GM12874 (cell line): ENCODE measurements at regions not wholly inside any gene's neighbourhood (a gene's known extent, or its start where the extent isn't known, plus 50 kb on each side); places are given as distances from the start of the nearest gene placed in this dataset.

Experiments used
- CTCF ChIP-seq: IDR thresholded peaks from 2 replicates; pipeline ENCODE4 v1.5.1; 2011; ENCODE audit warnings: low read depth, mild to moderate bottlenecking, control low read depth, low read length, moderate library complexity; ENCODE audit not compliant: insufficient read depth

GRCh38 chr13:104823709-104824108, 1711.8 kb downstream of the EFNB2 start:
- TF ChIP-seq CTCF, result no peak

GRCh38 chr13:104823071-104823470, 1712.4 kb downstream of the EFNB2 start:
- TF ChIP-seq CTCF, result no peak

GRCh38 chr13:104817271-104817670, 1718.2 kb downstream of the EFNB2 start:
- no peak for TF ChIP-seq CTCF

GRCh38 chr13:104816726-104817125, 1718.7 kb downstream of the EFNB2 start:
- no peak for TF ChIP-seq CTCF

GRCh38 chr13:104810242-104810641, 1725.2 kb downstream of the EFNB2 start:
- no peak for TF ChIP-seq CTCF

- TF ChIP-seq CTCF, result no peak
These were observed 1726.0 kb downstream of the EFNB2 start for GRCh38 chr13:104809483-104809882.

- TF ChIP-seq CTCF, result no peak
These were observed 1730.1 kb downstream of the EFNB2 start for GRCh38 chr13:104805346-104805745.

GRCh38 chr13:104799152-104799551, 1732.9 kb upstream of the SLC10A2 start:
- TF ChIP-seq CTCF, result no peak
